Upper lobe of left lung (tissue), 6 donors: ENCODE measurements at regions not wholly inside any gene's neighbourhood (a gene's known extent, or its start where the extent isn't known, plus 50 kb on each side); places are given as distances from the start of the nearest gene placed in this dataset.

Experiments
- ATAC-seq, 2 donors: fragments of 200-7000 bp; cut with Tn5 transposase; one replicate each; pipeline ENCODE4 v1.9.1; 2022; ENCODE audit warnings: mild to moderate bottlenecking in 2 of 2, moderate library complexity in 2 of 2; ENCODE audit not compliant: low FRiP score in 2 of 2
- DNase-seq, 2 donors: peaks; one replicate each; pipeline ENCODE4 v3.0.0-alpha.2; 2019 to 2020
- H3K27ac ChIP-seq, 4 donors: fragments of 200-600 bp; sonication (generic); one replicate each; pipeline ENCODE4 v1.5.1; 2016 to 2019
- H3K27me3 ChIP-seq, 4 donors: fragments of 200-600 bp; sonication (generic); one replicate each; pipeline ENCODE4 v1.5.1; 2017 to 2019
- H3K36me3 ChIP-seq, 4 donors: fragments of 200-600 bp; sonication (generic); one replicate each; pipeline ENCODE4 v1.5.1; 2016 to 2019
- H3K4me1 ChIP-seq, 4 donors: fragments of 200-600 bp; sonication (generic); one replicate each; pipeline ENCODE4 v1.5.1; 2018 to 2019
- H3K4me3 ChIP-seq, 4 donors: fragments of 200-600 bp; sonication (generic); one replicate each; pipeline ENCODE4 v1.5.1; 2017 to 2019; ENCODE audit warnings: mild to moderate bottlenecking in 2 of 4, moderate library complexity in 1 of 4
- H3K9me3 ChIP-seq, 4 donors: fragments of 200-600 bp; sonication (generic); one replicate each; pipeline ENCODE4 v1.5.1; 2018 to 2019
- EP300 ChIP-seq, 4 donors: sonication (generic); formaldehyde crosslinking; IDR thresholded peaks; one replicate each; pipeline ENCODE4 v1.5.1; 2017; ENCODE audit warnings: antibody characterized with exemption in 4 of 4, control low read depth in 2 of 4
- POLR2A ChIP-seq, 4 donors: fragments of 450-650 bp; IDR thresholded peaks; one replicate each; pipeline ENCODE4 v1.5.1; 2016 to 2017; ENCODE audit warnings: antibody characterized with exemption in 4 of 4, mild to moderate bottlenecking in 2 of 4
- POLR2AphosphoS5 ChIP-seq, 2 donors: sonication (generic); formaldehyde crosslinking; IDR thresholded peaks; one replicate each; pipeline ENCODE4 v1.5.1; 2017; ENCODE audit warnings: antibody characterized with exemption in 2 of 2
- WGBS, 2 donors: methylation state at CpG; one replicate each; pipeline ENCODE4 v1.1.5; 2017 to 2018; 5-methylcytosine and 5-hydroxymethylcytosine counted together
- TF ChIP-seq, protein P1 (sequence below), 6 experiments: fragments of 450-650 bp in 4 of 6; fragments of 200-600 bp in 2 of 6; sonication (generic) in 2 of 6; IDR thresholded peaks; one replicate each; pipeline ENCODE4 v1.5.1; 2016 to 2019; ENCODE audit warnings: antibody characterized with exemption in 6 of 6
- donor health status: DM: no; HTN: no; CAD: no; lungs with moderate emphysema.
- donor health status: DM: no; HTN: yes; CAD: no; lungs with severe emphysema.

GRCh38 chr1:67561704-67562113 lies 123.3 kb upstream of the GADD45A start:
- Histone ChIP-seq H3K27me3 (no peaks in the 10 kb centered on the region), H3K9me3 (no peaks in the 10 kb centered on the region), H3K4me3 (no peak overlapping the region), H3K4me1 (peaks cover 8 to 19% (median 14%) of the 10 kb centered on the region in 4 donors), H3K36me3 (no peaks in the 10 kb centered on the region), H3K27ac (peak overlapping the region in 1 of 4 donors; percentile 69)
- TF ChIP-seq POLR2A (IDR thresholded peaks at IDR 0.05) (no peak), EP300 (IDR thresholded peaks at IDR 0.05) (peak in 1 of 4 donors; percentile 20)
- TF ChIP-seq, protein P1, sequence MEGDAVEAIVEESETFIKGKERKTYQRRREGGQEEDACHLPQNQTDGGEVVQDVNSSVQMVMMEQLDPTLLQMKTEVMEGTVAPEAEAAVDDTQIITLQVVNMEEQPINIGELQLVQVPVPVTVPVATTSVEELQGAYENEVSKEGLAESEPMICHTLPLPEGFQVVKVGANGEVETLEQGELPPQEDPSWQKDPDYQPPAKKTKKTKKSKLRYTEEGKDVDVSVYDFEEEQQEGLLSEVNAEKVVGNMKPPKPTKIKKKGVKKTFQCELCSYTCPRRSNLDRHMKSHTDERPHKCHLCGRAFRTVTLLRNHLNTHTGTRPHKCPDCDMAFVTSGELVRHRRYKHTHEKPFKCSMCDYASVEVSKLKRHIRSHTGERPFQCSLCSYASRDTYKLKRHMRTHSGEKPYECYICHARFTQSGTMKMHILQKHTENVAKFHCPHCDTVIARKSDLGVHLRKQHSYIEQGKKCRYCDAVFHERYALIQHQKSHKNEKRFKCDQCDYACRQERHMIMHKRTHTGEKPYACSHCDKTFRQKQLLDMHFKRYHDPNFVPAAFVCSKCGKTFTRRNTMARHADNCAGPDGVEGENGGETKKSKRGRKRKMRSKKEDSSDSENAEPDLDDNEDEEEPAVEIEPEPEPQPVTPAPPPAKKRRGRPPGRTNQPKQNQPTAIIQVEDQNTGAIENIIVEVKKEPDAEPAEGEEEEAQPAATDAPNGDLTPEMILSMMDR (IDR thresholded peaks at IDR 0.05): peak; percentile 58 to 78 (median 74)
- 2 to 14% methylated on average over 4 of the region's 4 CpGs for WGBS, 2 donors
- DNase-seq: peak; percentile 50 to 95
- peak; percentile 65 to 88 for ATAC-seq

- 72 to 96% methylated on average over 2 of the region's 2 CpGs for WGBS, 2 donors
Observed at GRCh38 chr1:67563684-67564083, 121.3 kb upstream of the GADD45A start.

DNA sequence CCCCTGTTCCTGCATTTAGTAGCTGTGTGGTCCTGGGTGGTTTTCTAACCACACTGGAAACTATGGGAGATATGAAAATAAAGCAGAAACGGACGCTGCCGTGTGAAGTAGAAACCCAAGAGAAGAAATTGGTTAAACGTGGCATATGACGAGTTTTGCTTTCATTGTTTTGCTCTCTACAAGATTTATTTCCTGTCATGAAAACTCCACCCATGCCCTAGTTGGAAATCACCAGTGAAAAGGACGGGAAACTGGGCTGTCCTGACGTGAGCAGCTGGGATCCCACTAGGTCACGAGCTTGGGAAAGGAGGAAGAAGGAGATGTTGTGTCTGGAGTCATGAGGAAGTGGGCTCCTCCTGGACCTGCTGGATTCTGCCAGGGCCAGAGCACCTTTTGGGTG lies 120.8 kb upstream of the GADD45A start:
- no peaks in the 10 kb centered on the region for H3K36me3 ChIP-seq
- H3K9me3 ChIP-seq: no peaks in the 10 kb centered on the region
- no peaks in the 10 kb centered on the region for H3K27me3 ChIP-seq
- 30 to 41% methylated on average over 8 of the region's 8 CpGs for WGBS, 2 donors
- H3K4me1 ChIP-seq: peaks cover 8 to 19% (median 14%) of the 10 kb centered on the region in 4 donors
- H3K27ac ChIP-seq: peak overlapping the region in 3 of 4 donors; percentile 70 to 72 (median 71)
- peak; percentile 6 to 88 (median 72) for TF ChIP-seq EP300 (IDR thresholded peaks at IDR 0.05)
- TF ChIP-seq POLR2AphosphoS5 (IDR thresholded peaks at IDR 0.05): peak; percentile 55 to 86
- TF ChIP-seq, protein P1 (IDR thresholded peaks at IDR 0.05): no peak
- TF ChIP-seq POLR2A (IDR thresholded peaks at IDR 0.05): no peak
- ATAC-seq (peak in 1 of 2 donors; percentile 54), DNase-seq (peak in 1 of 2 donors; percentile 32)
- no peak overlapping the region for H3K4me3 ChIP-seq

More at GRCh38 chr1:67563684-67564083, 121.3 kb upstream of the GADD45A start:
- Histone ChIP-seq H3K9me3 (no peaks in the 10 kb centered on the region), H3K27ac (peak overlapping the region in 3 of 4 donors; percentile 70 to 72 (median 71)), H3K4me1 (peaks cover 8 to 19% (median 14%) of the 10 kb centered on the region in 4 donors), H3K36me3 (no peaks in the 10 kb centered on the region), H3K27me3 (no peaks in the 10 kb centered on the region), H3K4me3 (no peak overlapping the region)
- DNase-seq (no peak), ATAC-seq (no peak)
- TF ChIP-seq POLR2A (IDR thresholded peaks at IDR 0.05) (no peak), POLR2AphosphoS5 (IDR thresholded peaks at IDR 0.05) (no peak), EP300 (IDR thresholded peaks at IDR 0.05) (no peak)
- TF ChIP-seq, protein P1 (IDR thresholded peaks at IDR 0.05): no peak

DNA sequence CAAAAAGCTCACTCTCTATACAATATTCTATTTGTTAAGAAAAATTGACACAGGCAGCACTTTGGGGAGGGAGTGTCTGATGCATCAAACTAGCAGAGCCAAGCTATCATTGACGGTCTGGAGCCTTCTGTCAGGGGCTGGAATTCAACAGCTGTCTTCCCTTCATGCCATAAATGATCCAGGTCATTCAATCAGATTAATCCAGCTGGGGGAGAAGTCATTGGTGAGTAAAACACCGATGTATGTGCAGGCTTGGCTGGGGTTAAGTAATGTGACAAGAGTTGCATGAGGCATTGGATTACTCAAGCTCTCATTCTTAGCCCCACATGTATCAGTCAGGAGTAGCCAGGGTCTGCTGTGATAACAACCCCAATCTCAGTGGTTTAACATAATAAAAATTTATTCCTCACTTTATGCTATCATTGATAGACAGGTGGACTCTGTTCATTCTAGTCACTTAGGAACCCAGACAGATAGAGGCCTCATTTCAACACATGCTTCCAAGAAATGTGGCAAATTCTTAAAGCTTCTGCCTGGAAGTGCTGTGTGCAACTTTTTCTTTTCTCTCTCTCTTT lies 118.1 kb upstream of the GADD45A start:
- Histone ChIP-seq H3K27me3 (no peaks in the 10 kb centered on the region), H3K4me3 (no peak overlapping the region), H3K27ac (no peak overlapping the region), H3K9me3 (no peaks in the 10 kb centered on the region), H3K4me1 (peaks cover 4 to 11% (median 8%) of the 10 kb centered on the region in 4 donors), H3K36me3 (no peaks in the 10 kb centered on the region)
- ATAC-seq (no peak), DNase-seq (no peak)
- TF ChIP-seq POLR2A (IDR thresholded peaks at IDR 0.05) (no peak), POLR2AphosphoS5 (IDR thresholded peaks at IDR 0.05) (no peak), EP300 (IDR thresholded peaks at IDR 0.05) (no peak)
- TF ChIP-seq, protein P1 (IDR thresholded peaks at IDR 0.05): no peak
- 77 to 86% methylated on average over 2 of the region's 2 CpGs for WGBS, 2 donors
